Astrocyte (in vitro differentiated cells and primary cell): ENCODE measurements at regions not wholly inside any gene's neighbourhood (a gene's known extent, or its start where the extent isn't known, plus 50 kb on each side); places are given as distances from the start of the nearest gene placed in this dataset.

ENCODE experiments used
- CTCF ChIP-seq: IDR thresholded peaks from 2 replicates; pipeline ENCODE4 v1.5.1; 2011; ENCODE audit warnings: low read depth, mild to moderate bottlenecking, inconsistent platforms, low read length, moderate library complexity; ENCODE audit not compliant: insufficient read depth
- EZH2 ChIP-seq: IDR thresholded peaks from 2 replicates; pipeline ENCODE4 v1.6.1; 2012; ENCODE audit warnings: mild to moderate bottlenecking, low read length, inconsistent platforms; ENCODE audit not compliant: insufficient read depth

GRCh38 chr2:67824186-67824585 is 238.6 kb downstream of the C1D start:
- TF ChIP-seq CTCF: no peak
- no peak for TF ChIP-seq EZH2
